NB4 (cell line): ENCODE measurements at regions not wholly inside any gene's neighbourhood (a gene's known extent, or its start where the extent isn't known, plus 50 kb on each side); places are given as distances from the start of the nearest gene placed in this dataset.

Experiments used
- DNase-seq: peaks from one replicate; pipeline ENCODE4 v3.0.0; 2010; ENCODE audit warnings: low read depth
- H3K4me3 ChIP-seq: one replicate; pipeline ENCODE4 v1.5.1; 2011; ENCODE audit warnings: mild to moderate bottlenecking, low read depth, low read length, moderate library complexity
- CTCF ChIP-seq: IDR thresholded peaks from one replicate; pipeline ENCODE4 v1.5.1; 2012; ENCODE audit warnings: low read depth, low read length
- MAX ChIP-seq: IDR thresholded peaks from 2 replicates; pipeline ENCODE4 v1.6.1; 2011; ENCODE audit warnings: low read depth, low read length
- MYC ChIP-seq: IDR thresholded peaks from 2 replicates; pipeline ENCODE4 v1.6.1; 2011; ENCODE audit warnings: low read depth, low read length
- POLR2A ChIP-seq: IDR thresholded peaks from 2 replicates; pipeline ENCODE4 v1.6.1; 2011; ENCODE audit warnings: mild to moderate bottlenecking; ENCODE audit not compliant: insufficient read length; ENCODE audit errors: extremely low read depth

GRCh38 chr7:22066522-22066921 is 120.8 kb upstream of the CDCA7L start:
- no peak for TF ChIP-seq MYC
- no peak for TF ChIP-seq CTCF
- no peak for TF ChIP-seq MAX
- TF ChIP-seq POLR2A: no peak
- DNase-seq: no peak
- H3K4me3 ChIP-seq: no peak overlapping the region

GRCh38 chr7:22064816-22065215 is 119.1 kb upstream of the CDCA7L start:
- H3K4me3 ChIP-seq: no peak overlapping the region
- TF ChIP-seq MAX: no peak
- no peak for TF ChIP-seq CTCF
- no peak for TF ChIP-seq POLR2A
- TF ChIP-seq MYC: no peak
- DNase-seq: no peak

DNA sequence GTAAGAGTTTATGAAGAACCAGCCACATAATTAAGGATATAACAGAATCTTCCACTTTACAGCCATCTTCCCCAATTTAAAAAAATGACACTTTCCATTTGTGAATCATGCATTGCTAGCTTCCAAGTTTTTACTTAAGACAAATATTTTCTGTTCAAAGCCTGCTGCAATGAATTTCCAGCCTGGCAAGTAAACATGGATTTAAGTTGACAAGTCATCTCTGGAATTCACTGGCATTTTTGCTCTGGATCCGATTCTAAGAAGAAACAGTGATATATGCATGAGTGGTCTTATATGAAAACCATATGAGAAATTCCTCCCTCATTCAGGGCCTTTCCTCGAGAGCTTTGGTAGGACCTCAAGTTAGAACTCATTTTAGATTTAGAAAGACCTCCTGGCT is 116.1 kb upstream of the CDCA7L start:
- no peak overlapping the region for H3K4me3 ChIP-seq
- no peak for TF ChIP-seq MYC
- DNase-seq: no peak

- no peak for TF ChIP-seq MAX
- no peak for TF ChIP-seq POLR2A
- TF ChIP-seq MYC: no peak
- TF ChIP-seq CTCF: no peak
- DNase-seq: no peak
- H3K4me3 ChIP-seq: no peak overlapping the region
These were observed 115.2 kb upstream of the CDCA7L start for GRCh38 chr7:22060863-22061262.

DNA sequence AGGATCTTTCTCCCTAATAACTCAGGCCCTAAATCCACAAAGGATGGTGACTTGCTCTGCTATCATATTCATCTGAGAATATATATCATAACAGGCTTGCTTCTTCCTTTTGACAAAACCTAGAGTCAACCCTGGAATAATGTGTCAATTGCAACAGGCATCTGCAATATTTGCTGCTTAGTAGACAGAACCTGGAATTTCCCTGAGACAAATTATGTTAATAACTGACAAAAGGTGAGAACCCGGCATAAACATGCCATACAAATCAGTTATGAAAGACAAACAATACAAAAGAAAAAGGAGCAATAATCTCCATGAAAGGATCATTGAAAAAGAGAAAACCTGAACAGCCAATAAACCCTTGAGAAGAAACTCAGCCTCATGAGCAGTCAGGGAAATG is 114.5 kb upstream of the CDCA7L start:
- H3K4me3 ChIP-seq: no peak overlapping the region
- DNase-seq: no peak
- no peak for TF ChIP-seq MAX
- TF ChIP-seq CTCF: no peak
- no peak for TF ChIP-seq POLR2A
- TF ChIP-seq MYC: no peak

- TF ChIP-seq CTCF (no peak), MAX (no peak), MYC (no peak), POLR2A (no peak)
These were observed 109.5 kb upstream of the CDCA7L start for GRCh38 chr7:22055226-22055625.

More at GRCh38 chr7:22055226-22055625, 109.5 kb upstream of the CDCA7L start:
- H3K4me3 ChIP-seq: no peak overlapping the region
- no peak for DNase-seq
